GM12878 (cell line): ENCODE measurements at regions not wholly inside any gene's neighbourhood (a gene's known extent, or its start where the extent isn't known, plus 50 kb on each side); places are given as distances from the start of the nearest gene placed in this dataset.

Experiments
- ATAC-seq: fragments of 200-7000 bp; cut with Tn5 transposase; 3 replicates; pipeline ENCODE4 v1.9.1; 2020; ENCODE audit warnings: mild to moderate bottlenecking, moderate library complexity
- BruUV-seq: library from RNA; stranded (reverse); fragments of 400-500 nt; replicated peaks from 2 replicates; lab custom pipeline; 2021; lab: Mats Ljungman, UMichigan
- CTCF ChIA-PET: fragments of 300-600 bp; sonication (Branson Sonifier 250); formaldehyde crosslinking; extraction: SDS; loops from one replicate; lab custom pipeline; 2021; ENCODE audit warnings: inconsistent platforms; lab: Yijun Ruan, JAX
- POLR2A ChIA-PET: fragments of 350-600 bp; formaldehyde crosslinking; extraction: SDS; loops from one replicate; lab custom pipeline; 2021; ENCODE audit warnings: inconsistent platforms; lab: Charles Lee
- RAD21 ChIA-PET: fragments of 300-600 bp; sonication (Branson Sonifier 250); formaldehyde crosslinking; loops from one replicate; lab custom pipeline; 2023; ENCODE audit warnings: antibody characterized with exemption; ENCODE audit not compliant: unreplicated experiment; lab: Charles Lee
- SMC1A ChIA-PET: fragments of 300-600 bp; sonication (Branson Sonifier 250); formaldehyde crosslinking; loops from one replicate; lab custom pipeline; 2023; ENCODE audit not compliant: unreplicated experiment, uncharacterized antibody; lab: Charles Lee
- DNase-seq: peaks from one replicate; pipeline ENCODE4 v3.0.0-alpha.2; 2011; ENCODE audit warnings: low read depth, low spot score
- FAIRE-seq: peaks from 3 replicates; lab custom pipeline; 2011; peaks lifted over from hg19 to GRCh38; lab: Jason Lieb, UNC
- H2AFZ ChIP-seq: 2 replicates; pipeline ENCODE4 v1.6.0; 2011; ENCODE audit warnings: low read depth, low read length, control low read depth; ENCODE audit not compliant: control insufficient read depth
- H3K27ac ChIP-seq: 2 replicates; pipeline ENCODE4 v1.5.1; 2011; ENCODE audit warnings: control low read depth; ENCODE audit not compliant: control insufficient read depth, insufficient read depth
- H3K27me3 ChIP-seq, 2 experiments: replicated peaks in 1 of 2; 2 replicates each; pipeline versions ENCODE4 v1.6.0 to v1.6.1; 2011; ENCODE audit warnings: low read length in 1 of 2; ENCODE audit not compliant: control insufficient read depth in 2 of 2, insufficient read depth in 2 of 2
- H3K36me3 ChIP-seq, 2 experiments: 2 replicates each; pipeline ENCODE4 v1.5.1; 2011; ENCODE audit warnings: low read length in 1 of 2; ENCODE audit not compliant: control insufficient read depth in 2 of 2, insufficient read depth in 2 of 2
- H3K4me1 ChIP-seq: 2 replicates; pipeline ENCODE4 v1.6.1; 2011; ENCODE audit warnings: mild to moderate bottlenecking, low read length, moderate library complexity, mixed read lengths; ENCODE audit not compliant: control insufficient read depth, insufficient read depth
- H3K4me2 ChIP-seq: 2 replicates; pipeline ENCODE4 v1.6.0; 2011; ENCODE audit warnings: control low read depth; ENCODE audit not compliant: control insufficient read depth, insufficient read depth
- H3K4me3 ChIP-seq: fragments of 200-600 bp; sonication (generic); 2 replicates; pipeline ENCODE4 v1.5.1; 2016
- H3K79me2 ChIP-seq: 2 replicates; pipeline ENCODE4 v1.6.0; 2011; ENCODE audit warnings: low read length; ENCODE audit not compliant: control insufficient read depth, insufficient read depth
- H3K9ac ChIP-seq: 2 replicates; pipeline ENCODE4 v1.8.0; 2011; ENCODE audit warnings: low read length, control low read depth, mixed read lengths; ENCODE audit not compliant: control insufficient read depth, insufficient read depth
- H3K9me3 ChIP-seq: replicated peaks from 3 replicates; pipeline ENCODE4 v1.5.1; 2011; ENCODE audit warnings: mild to moderate bottlenecking, low read length; ENCODE audit not compliant: control insufficient read depth, insufficient read depth
- H4K20me1 ChIP-seq: 2 replicates; pipeline ENCODE4 v1.6.0; 2011; ENCODE audit not compliant: control insufficient read depth, insufficient read depth
- CBFB ChIP-seq: IDR thresholded peaks from 2 replicates; pipeline ENCODE4 v1.6.1; 2016; ENCODE audit warnings: antibody characterized with exemption, low read depth
- CEBPB ChIP-seq, 2 experiments: fragments of 150-350 bp in 1 of 2; IDR thresholded peaks; 2 replicates each; pipeline ENCODE4 v1.6.1; 2012 to 2014; ENCODE audit warnings: low read depth in 2 of 2, low read length in 2 of 2, borderline replicate concordance in 1 of 2, inconsistent platforms in 1 of 2
- CUX1 ChIP-seq: IDR thresholded peaks from 2 replicates; pipeline ENCODE4 v1.6.1; 2012; ENCODE audit warnings: improper control_type of control experiment, low read depth, low read length; ENCODE audit not compliant: insufficient replicate concordance
- E2F4 ChIP-seq: IDR thresholded peaks from 2 replicates; pipeline ENCODE4 v1.6.1; 2012; ENCODE audit warnings: low read depth, low read length, improper control_type of control experiment
- JUNB ChIP-seq: IDR thresholded peaks from 2 replicates; pipeline ENCODE4 v1.6.1; 2016; ENCODE audit warnings: antibody characterized with exemption, mild to moderate bottlenecking
- NRF1 ChIP-seq: conservative IDR thresholded peaks from 2 replicates; pipeline ENCODE4 v1.6.1; 2011; ENCODE audit warnings: mild to moderate bottlenecking, low read depth, low read length, improper control_type of control experiment
- PKNOX1 ChIP-seq: fragments of 450-650 bp; IDR thresholded peaks from 2 replicates; pipeline ENCODE4 v1.6.1; 2016; ENCODE audit warnings: mild to moderate bottlenecking
- SUZ12 ChIP-seq: fragments of 200-600 bp; sonication (generic); IDR thresholded peaks from one replicate; pipeline ENCODE4 v1.6.1; 2018; ENCODE audit warnings: antibody characterized with exemption, mild to moderate bottlenecking; ENCODE audit not compliant: unreplicated experiment
- TCF3 ChIP-seq: IDR thresholded peaks from 2 replicates; pipeline ENCODE4 v1.6.1; 2012; ENCODE audit warnings: low read depth, mild to moderate bottlenecking, low read length, borderline replicate concordance; ENCODE audit not compliant: insufficient read depth
- YY1 ChIP-seq: IDR thresholded peaks from 2 replicates; pipeline ENCODE4 v1.6.1; 2011; ENCODE audit warnings: low read depth, mild to moderate bottlenecking, low read length
- WGBS: methylation state at CpG from one replicate; pipeline ENCODE4 v1.1.6; 2016; ENCODE audit warnings: low lambda C conversion rate; ENCODE audit not compliant: insufficient replicate concordance, insufficient coverage; ENCODE audit errors: missing lambda C conversion rate; 5-methylcytosine and 5-hydroxymethylcytosine counted together
- in situ Hi-C: fragments of 300-500 bp; cut with MboI; formaldehyde crosslinking; loops from 9 replicates; pipeline ENCODE4 v1.14.3; 2018; ENCODE audit warnings: mixed read lengths
- intact Hi-C: fragments of 100-400 bp; cut with micrococcal nuclease; formaldehyde crosslinking; loops from one replicate; pipeline ENCODE4 v1.14.2; 2022; ENCODE audit not compliant: unreplicated experiment

- Histone ChIP-seq H3K4me1 (no peaks in the 10 kb centered on the region), H3K9ac (no peak overlapping the region), H3K4me2 (no peak overlapping the region), H4K20me1 (no peaks in the 10 kb centered on the region), H3K36me3 (no peaks in the 10 kb centered on the region), H3K9me3 (no peaks in the 10 kb centered on the region), H3K79me2 (no peaks in the 10 kb centered on the region), H2AFZ (no peak overlapping the region), H3K27ac (no peak overlapping the region), H3K27me3 (no peaks in the 10 kb centered on the region), H3K4me3 (no peak overlapping the region)
- SMC1A ChIA-PET, result no interaction called here
- intact Hi-C loops (no loop called here), in situ Hi-C loops (no loop called here)
- 42% methylated on average over 1 of the region's 1 CpG for WGBS
- ATAC-seq (no peak), DNase-seq (no peak), FAIRE-seq (no peak)
- no TSS peak for BruUV-seq
- POLR2A ChIA-PET, result no interaction called here
- TF ChIP-seq YY1 (no peak), CBFB (no peak), JUNB (no peak), CEBPB (IDR thresholded peaks at IDR 0.05; ENCODE audit: borderline replicate concordance in 1 of 2, low read depth in 2 of 2, low read length in 2 of 2) (no peak), SUZ12 (no peak), E2F4 (no peak), CUX1 (no peak), PKNOX1 (no peak), TCF3 (no peak), NRF1 (no peak)
- RAD21 ChIA-PET, result no interaction called here
- CTCF ChIA-PET, result no interaction called here
Observed at GRCh38 chr9:87239312-87239711, 258.4 kb upstream of the DAPK1 start.
